Loucy (cell line): ENCODE measurements at regions not wholly inside any gene's neighbourhood (a gene's known extent, or its start where the extent isn't known, plus 50 kb on each side); places are given as distances from the start of the nearest gene placed in this dataset.

Experiments
- CTCF ChIP-seq: fragments of 200-600 bp; sonication (generic); conservative IDR thresholded peaks from 2 replicates; pipeline ENCODE4 v1.5.1; 2014; ENCODE audit warnings: mild to moderate bottlenecking, antibody characterized with exemption, low read length
- EZH2phosphoT487 ChIP-seq: fragments of 200-600 bp; IDR thresholded peaks from 2 replicates; pipeline ENCODE4 v1.6.1; 2018; ENCODE audit warnings: antibody characterized with exemption, mild to moderate bottlenecking, moderate library complexity, borderline replicate concordance

DNA sequence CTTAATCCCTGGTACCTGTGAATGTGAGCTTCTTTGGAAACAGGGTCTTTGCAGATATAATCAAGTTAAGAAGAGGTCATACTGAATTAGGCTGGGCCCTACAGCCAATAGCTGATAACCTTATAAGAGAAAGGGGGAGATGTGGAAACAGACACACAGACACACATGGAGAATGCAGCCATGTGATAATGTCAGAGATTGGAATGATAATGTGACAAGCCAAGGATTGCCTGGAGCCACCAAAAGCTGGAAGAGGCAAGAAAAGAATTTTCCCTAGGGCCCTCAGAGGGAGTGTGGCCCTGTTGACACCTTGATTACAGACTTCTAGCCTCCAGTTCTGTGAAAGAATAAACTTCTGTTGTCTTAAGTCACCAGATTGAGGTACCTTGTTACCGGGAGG is 114.5 kb upstream of the SOD1 start:
- TF ChIP-seq CTCF (no peak), EZH2phosphoT487 (no peak)
